Type B pancreatic cell (in vitro differentiated cells): ENCODE measurements at regions not wholly inside any gene's neighbourhood (a gene's known extent, or its start where the extent isn't known, plus 50 kb on each side); places are given as distances from the start of the nearest gene placed in this dataset.

Experiments used
- DNase-seq: peaks from one replicate; pipeline ENCODE4 v3.0.0; 2021; ENCODE audit warnings: mixed read lengths; ENCODE audit not compliant: unreplicated experiment; ENCODE audit errors: extremely low spot score
- H3K27ac Mint-ChIP-seq: 2 replicates; pipeline ENCODE4 v1.8.0; 2021; ENCODE audit warnings: mild to moderate bottlenecking, mixed read lengths
- H3K27me3 Mint-ChIP-seq: 2 replicates; pipeline ENCODE4 v1.8.0; 2021; ENCODE audit warnings: mixed read lengths
- H3K36me3 Mint-ChIP-seq: 2 replicates; pipeline ENCODE4 v1.8.0; 2021; ENCODE audit warnings: mixed read lengths
- H3K4me1 Mint-ChIP-seq: one replicate; pipeline ENCODE4 v1.8.0; 2021; ENCODE audit warnings: mixed read lengths; ENCODE audit not compliant: unreplicated experiment
- H3K4me3 Mint-ChIP-seq: 2 replicates; pipeline ENCODE4 v1.8.0; 2021; ENCODE audit warnings: mild to moderate bottlenecking, mixed read lengths
- H3K9me3 Mint-ChIP-seq: 2 replicates; pipeline ENCODE4 v1.8.0; 2021; ENCODE audit warnings: mixed read lengths
- CTCF ChIP-seq: fragments of 200-600 bp; sonication (generic); conservative IDR thresholded peaks from 2 replicates; pipeline ENCODE4 v1.5.0; 2021; ENCODE audit warnings: antibody characterized with exemption, mild to moderate bottlenecking

GRCh38 chr6:163634211-163635171 lies 220.0 kb downstream of the QKI start:
- peaks cover 4% of the 10 kb centered on the region for H3K4me1 Mint-ChIP-seq
- no peak overlapping the region for H3K27ac Mint-ChIP-seq
- DNase-seq = no peak

DNA sequence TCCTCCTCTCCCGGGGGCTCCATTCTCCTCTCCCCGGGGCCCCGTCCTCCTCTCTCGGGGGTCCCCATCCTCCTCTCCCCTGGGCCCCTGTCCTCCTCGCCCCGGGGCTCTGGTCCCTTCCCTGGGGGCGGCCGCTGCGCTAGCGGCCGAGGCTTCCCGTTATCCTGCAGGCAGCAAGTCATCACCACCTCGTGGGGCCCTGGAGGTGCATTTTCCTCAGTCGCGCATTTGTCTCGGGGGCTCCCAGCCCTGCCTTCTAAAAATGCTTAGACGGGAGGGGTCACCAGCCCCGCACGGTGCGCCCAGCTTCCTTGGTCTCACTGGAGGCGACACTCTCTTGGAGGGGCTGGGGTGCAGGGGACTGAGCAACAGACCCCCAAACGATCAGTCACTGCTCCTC lies 216.5 kb downstream of the QKI start:
- no peak overlapping the region for H3K4me3 Mint-ChIP-seq
- H3K4me1 Mint-ChIP-seq = peaks cover 4% of the 10 kb centered on the region
- no peaks in the 10 kb centered on the region for H3K27me3 Mint-ChIP-seq
- no peak for TF ChIP-seq CTCF
- H3K27ac Mint-ChIP-seq = no peak overlapping the region
- DNase-seq = no peak
- H3K36me3 Mint-ChIP-seq = no peaks in the 10 kb centered on the region
- H3K9me3 Mint-ChIP-seq = no peaks in the 10 kb centered on the region

More at GRCh38 chr6:163634211-163635171, 220.0 kb downstream of the QKI start:
- Mint-ChIP-seq H3K27me3 (no peaks in the 10 kb centered on the region), H3K9me3 (no peaks in the 10 kb centered on the region), H3K36me3 (no peaks in the 10 kb centered on the region), H3K4me3 (no peak overlapping the region)
- no peak for TF ChIP-seq CTCF

- no peak for TF ChIP-seq CTCF
- DNase-seq = no peak
- H3K27ac Mint-ChIP-seq = no peak overlapping the region
- H3K36me3 Mint-ChIP-seq = no peaks in the 10 kb centered on the region
- H3K27me3 Mint-ChIP-seq = no peaks in the 10 kb centered on the region
- H3K4me3 Mint-ChIP-seq = no peak overlapping the region
- H3K9me3 Mint-ChIP-seq = no peaks in the 10 kb centered on the region
- H3K4me1 Mint-ChIP-seq = peaks cover 4% of the 10 kb centered on the region
These were observed 216.1 kb downstream of the QKI start for GRCh38 chr6:163630572-163630971.

- no peaks in the 10 kb centered on the region for H3K36me3 Mint-ChIP-seq
- no peak overlapping the region for H3K27ac Mint-ChIP-seq
- H3K9me3 Mint-ChIP-seq = no peaks in the 10 kb centered on the region
- no peak for TF ChIP-seq CTCF
- no peaks in the 10 kb centered on the region for H3K27me3 Mint-ChIP-seq
- peaks cover 4% of the 10 kb centered on the region for H3K4me1 Mint-ChIP-seq
- no peak overlapping the region for H3K4me3 Mint-ChIP-seq
- DNase-seq = no peak
These were observed 215.6 kb downstream of the QKI start for GRCh38 chr6:163630096-163630495.
